HG03159 (cell line): ENCODE measurements at regions not wholly inside any gene's neighbourhood (a gene's known extent, or its start where the extent isn't known, plus 50 kb on each side); places are given as distances from the start of the nearest gene placed in this dataset.
"Not testable (repeated sequence)": the region's sequence is repeated elsewhere in the genome, so short reads cannot be mapped to it uniquely, and the experiment has no call there.

Source experiments
- ATAC-seq: cut with Tn5 transposase; IDR thresholded peaks from one replicate; pipeline ENCODE4 v1.9.1; 2021; ENCODE audit warnings: mild to moderate bottlenecking, moderate library complexity; ENCODE audit not compliant: unreplicated experiment

DNA sequence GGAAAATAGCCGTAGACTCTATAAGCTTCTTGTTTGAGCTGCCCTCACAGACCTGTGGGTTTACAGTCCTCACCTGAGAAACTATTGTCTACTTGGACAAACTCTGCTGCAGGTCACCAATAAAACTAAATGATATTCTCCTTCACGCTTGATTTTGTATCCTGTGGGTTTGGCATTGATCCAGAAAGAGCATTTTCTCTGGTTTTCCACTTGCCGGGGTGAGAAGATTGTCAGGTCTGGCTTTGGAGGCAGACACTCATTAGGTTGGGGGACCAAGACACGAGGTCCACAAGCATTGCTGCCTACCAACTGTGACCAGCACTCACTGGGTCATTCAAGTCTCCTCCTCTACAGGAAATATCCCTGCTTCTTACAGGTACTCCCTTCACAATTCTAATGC lies 68.5 kb downstream of the CDC14C start:
- ATAC-seq, result no peak

DNA sequence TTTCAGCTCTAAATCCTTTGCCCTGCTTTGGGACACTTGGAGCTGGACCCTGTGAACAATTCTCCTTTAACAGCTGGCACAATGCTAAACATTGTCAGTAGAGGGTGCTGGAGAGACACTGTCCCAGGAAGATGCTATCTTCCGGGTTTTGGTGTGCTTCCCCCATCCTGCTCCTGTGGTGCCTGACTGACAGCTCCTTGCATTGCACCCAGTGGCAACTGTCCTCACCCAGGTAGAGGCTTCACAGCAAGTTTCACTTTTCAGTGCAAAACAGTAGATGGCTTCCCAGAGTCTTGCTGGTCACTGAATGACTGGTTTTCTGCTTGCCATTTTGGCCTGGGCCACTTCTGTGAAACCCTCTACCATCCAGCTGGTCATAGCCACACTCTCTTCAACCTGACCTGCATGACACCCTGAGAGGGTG lies 77.3 kb downstream of the CDC14C start:
- ATAC-seq, result peak; percentile 98

- no peak for ATAC-seq
These were observed 86.4 kb downstream of the CDC14C start for GRCh38 chr7:49010717-49011116.

GRCh38 chr7:49014870-49015269 lies 90.5 kb downstream of the CDC14C start:
- ATAC-seq, result no peak

GRCh38 chr7:49020145-49020544 lies 95.8 kb downstream of the CDC14C start:
- no peak for ATAC-seq

- ATAC-seq, result no peak
These were observed 98.1 kb downstream of the CDC14C start for GRCh38 chr7:49022448-49022847.

DNA sequence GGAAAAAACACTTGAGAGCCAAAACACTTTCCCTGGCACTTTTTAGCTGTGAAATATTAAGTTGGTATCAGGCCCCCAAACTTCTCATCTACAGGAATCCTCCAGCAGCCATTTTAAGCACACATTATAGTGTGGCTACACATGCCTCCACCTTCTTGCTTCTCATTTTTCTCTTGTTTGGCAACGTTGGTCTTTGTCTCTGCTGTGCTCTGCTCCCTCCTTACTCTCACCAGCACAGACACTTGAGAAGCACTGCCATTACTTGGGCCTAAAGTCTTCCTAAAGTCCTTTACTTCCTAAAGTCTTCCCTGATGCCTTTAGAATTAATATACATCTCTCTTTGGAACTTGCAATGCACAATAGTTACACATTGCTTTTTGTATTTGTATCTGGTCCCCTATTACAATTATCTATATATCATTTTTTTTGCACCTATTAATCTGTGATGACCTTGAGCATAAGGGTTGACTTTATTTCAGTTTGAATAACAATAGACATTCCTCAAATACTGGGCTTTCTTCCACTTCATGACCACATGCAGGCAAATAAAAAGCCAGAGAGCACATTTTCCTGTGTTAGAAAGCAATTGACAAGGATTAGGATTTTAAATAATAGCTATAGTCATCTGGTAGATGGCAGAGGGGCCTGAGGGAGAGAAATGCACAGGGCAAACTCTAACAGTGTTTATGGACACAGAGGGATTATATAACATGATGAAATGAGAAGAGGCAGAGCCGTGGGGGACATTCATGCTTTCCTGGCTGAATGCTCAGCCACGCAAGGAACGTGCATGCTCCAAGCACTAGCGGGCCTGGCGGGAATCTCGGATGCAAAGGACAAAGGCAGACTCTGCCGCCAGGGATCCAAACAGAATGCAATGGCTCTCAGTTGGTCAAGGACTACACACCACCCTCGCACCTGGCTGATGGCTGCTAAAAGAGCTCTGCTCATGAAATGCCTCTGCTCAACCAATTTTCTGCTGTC lies 99.3 kb downstream of the CDC14C start:
- ATAC-seq, result no peak

GRCh38 chr7:49030221-49030620 lies 105.9 kb downstream of the CDC14C start:
- ATAC-seq, result no peak

GRCh38 chr7:49033140-49033539 lies 108.8 kb downstream of the CDC14C start:
- not testable (repeated sequence) for ATAC-seq

DNA sequence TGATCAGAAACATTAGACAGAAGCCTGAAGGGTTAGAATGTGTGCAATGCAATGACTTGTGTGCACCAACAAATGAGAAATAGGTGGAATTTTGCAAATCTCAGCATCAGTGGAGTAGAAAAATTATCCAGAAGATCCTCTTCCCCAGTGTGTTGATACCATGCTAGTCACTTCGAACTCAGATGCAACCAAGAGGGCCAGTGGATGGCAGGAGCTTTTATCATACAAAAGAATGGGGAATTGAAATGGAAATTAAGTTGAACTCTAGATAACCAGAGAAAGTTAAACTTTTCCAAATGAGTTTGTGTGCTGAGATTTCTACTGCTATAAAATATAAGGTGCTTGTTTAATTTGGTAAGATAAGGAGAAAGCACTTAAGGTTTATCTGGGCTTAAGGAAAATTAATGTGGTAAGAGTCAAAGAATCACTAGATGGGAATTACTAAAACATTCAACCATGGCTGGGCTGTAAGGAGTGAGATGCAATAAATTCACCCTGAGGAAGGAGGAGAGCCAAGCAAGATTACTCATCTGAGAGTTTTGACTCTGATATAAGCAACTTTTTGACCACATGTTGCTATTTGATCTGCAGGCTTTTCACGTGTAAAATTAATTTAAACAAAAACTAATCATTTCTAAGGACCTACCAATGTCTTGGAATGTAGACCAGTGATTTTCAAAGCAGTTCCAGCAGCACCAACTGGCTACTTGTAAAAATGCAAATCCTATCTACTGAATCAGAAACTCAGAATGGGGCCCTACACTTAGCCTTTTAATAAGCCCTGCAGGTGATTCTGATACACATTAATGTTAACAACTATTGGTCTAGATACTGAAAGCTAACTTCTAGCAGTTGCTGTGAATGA lies 113.2 kb downstream of the CDC14C start:
- ATAC-seq, result no peak

DNA sequence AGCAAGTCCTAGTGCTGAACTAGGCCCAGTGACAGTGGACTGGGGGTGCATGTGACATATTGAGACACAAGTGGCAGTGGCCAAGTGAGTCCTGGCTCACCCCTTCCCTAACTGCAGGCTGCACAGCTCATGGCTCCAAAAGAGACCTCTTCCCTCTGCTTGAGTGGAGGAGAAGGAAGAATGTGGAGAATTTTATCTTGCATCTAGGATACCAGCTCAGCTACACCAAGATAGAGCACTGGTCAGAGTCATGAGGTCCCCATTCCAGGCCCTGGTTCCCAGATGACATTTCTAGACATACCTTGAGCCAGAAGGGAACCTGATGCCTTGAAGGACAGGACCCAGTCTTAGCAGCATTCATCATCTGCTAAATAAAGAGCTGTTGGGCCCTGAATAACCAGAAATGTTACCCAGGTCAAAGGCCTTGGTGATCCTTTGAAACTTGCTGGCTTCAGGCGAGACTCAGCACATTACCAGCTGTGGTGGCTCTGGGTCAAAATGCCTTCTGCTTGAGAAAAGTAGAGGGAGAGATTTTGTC lies 114.5 kb downstream of the CDC14C start:
- ATAC-seq, result no peak

GRCh38 chr7:49060743-49061142 lies 136.4 kb downstream of the CDC14C start:
- no peak for ATAC-seq

DNA sequence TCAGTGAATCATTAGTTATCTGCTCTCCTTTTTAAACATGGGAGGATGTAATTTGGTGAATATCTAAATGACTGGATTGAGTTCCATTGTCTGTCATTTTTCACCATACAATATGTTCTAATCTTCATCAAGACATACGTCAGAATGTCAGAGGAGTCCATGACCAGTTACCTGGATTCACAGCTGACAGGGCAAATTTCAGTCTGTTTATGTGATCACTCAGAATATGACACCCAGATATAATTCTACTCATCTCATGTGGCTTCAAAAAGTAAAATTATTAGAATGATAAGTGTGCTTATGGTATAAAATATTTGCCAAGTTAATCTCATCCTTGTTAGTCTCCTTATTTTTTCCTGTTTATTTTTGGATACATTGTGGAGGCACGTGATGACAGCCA lies 150.2 kb downstream of the CDC14C start:
- no peak for ATAC-seq

- no peak for ATAC-seq
These were observed 156.6 kb downstream of the CDC14C start for GRCh38 chr7:49080896-49081475.

- ATAC-seq, result no peak
These were observed 163.7 kb downstream of the CDC14C start for GRCh38 chr7:49088017-49088416.

DNA sequence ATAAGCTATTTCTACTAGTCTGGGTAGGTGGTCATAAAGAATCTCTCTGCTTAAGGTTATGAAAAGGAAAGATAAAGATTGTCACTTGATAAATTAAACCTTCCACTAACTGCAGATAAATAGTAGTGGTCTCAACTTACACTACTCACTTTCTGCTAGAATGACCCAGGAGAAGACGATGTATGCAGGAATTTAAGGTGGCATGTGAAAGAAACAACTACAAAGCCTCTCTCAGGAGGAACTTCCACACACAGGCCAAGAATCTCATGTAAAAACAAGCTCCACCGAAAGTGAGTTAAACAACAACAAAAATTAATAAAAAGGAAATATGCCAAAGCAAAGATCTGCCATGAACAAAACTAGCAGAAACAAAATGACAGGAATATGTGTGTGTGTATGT lies 165.4 kb downstream of the CDC14C start:
- no peak for ATAC-seq

- no peak for ATAC-seq
These were observed 166.7 kb downstream of the CDC14C start for GRCh38 chr7:49091089-49091488.

DNA sequence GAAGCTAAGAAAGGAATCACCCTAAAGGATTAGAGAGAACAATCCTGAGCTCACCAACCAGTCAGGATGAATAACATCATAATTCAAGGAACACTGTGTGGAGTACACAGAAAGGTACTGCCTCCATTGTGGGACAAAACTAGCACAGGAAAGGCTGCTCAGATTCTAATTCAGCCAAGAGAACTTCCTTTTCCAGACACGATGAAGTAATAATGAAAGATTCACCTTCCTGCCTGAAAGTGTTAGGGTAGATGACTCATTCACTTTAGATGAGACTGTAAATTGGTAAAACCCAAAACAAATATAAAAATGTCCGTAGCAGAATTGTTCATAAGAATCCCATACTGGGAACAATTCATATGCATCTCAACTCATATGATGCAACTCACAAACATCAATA lies 167.2 kb downstream of the CDC14C start:
- ATAC-seq, result no peak

DNA sequence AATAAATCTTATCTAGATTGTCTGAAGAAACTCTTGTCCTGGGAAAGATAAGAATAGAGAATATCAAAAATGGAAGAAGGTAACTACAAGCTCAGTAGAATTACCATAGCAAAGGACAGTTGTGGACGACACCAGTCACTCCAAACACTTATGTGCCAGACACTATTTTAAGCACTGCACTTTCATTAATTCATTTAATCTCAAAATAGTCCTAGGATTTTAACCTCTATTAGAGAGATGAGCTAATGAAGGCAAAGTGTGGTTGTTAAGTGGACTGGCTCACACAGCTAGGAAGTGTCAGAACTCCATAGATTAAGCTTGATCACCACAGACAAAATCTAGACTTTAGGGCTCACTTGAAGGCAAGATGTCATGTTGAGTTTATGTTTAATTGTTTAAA lies 168.9 kb downstream of the CDC14C start:
- ATAC-seq, result no peak

- ATAC-seq, result no peak
These were observed 170.5 kb downstream of the CDC14C start for GRCh38 chr7:49094866-49095265.
